WTC11 (cell line): ENCODE measurements at regions not wholly inside any gene's neighbourhood (a gene's known extent, or its start where the extent isn't known, plus 50 kb on each side); places are given as distances from the start of the nearest gene placed in this dataset.

Experiments
- ATAC-seq: fragments of 200-7000 bp; cut with Tn5 transposase; 2 replicates; pipeline ENCODE4 v1.10.0; 2021; ENCODE audit warnings: mild to moderate bottlenecking, moderate library complexity
- CTCF ChIA-PET: fragments of 300-600 bp; sonication (Branson Sonifier 250); formaldehyde crosslinking; loops from one replicate; lab custom pipeline; 2021; ENCODE audit warnings: antibody characterized with exemption; lab: Charles Lee
- POLR2A ChIA-PET: fragments of 350-600 bp; sonication (Branson Sonifier 250); formaldehyde crosslinking; loops from one replicate; lab custom pipeline; 2021; ENCODE audit warnings: antibody characterized with exemption; lab: Charles Lee
- DNase-seq: peaks from one replicate; pipeline ENCODE4 v3.0.0; 2021; ENCODE audit warnings: low spot score
- H3K27ac Mint-ChIP-seq: 2 replicates; pipeline ENCODE4 v1.8.0; 2021; ENCODE audit warnings: mixed read lengths
- H3K27me3 Mint-ChIP-seq: 2 replicates; pipeline ENCODE4 v1.8.0; 2021; ENCODE audit warnings: low read depth, mild to moderate bottlenecking, moderate library complexity, mixed read lengths
- H3K36me3 Mint-ChIP-seq: 2 replicates; pipeline ENCODE4 v1.8.0; 2021; ENCODE audit warnings: mixed read lengths
- H3K4me1 Mint-ChIP-seq: 2 replicates; pipeline ENCODE4 v1.8.0; 2022; ENCODE audit warnings: mixed read lengths
- H3K4me3 Mint-ChIP-seq: 2 replicates; pipeline ENCODE4 v1.8.0; 2021; ENCODE audit warnings: mild to moderate bottlenecking, moderate library complexity, mixed read lengths
- H3K9me3 Mint-ChIP-seq: 2 replicates; pipeline ENCODE4 v1.8.0; 2021; ENCODE audit warnings: mixed read lengths
- ARID4B ChIP-seq: sonication (generic); formaldehyde crosslinking; IDR thresholded peaks from 2 replicates; pipeline ENCODE4 v1.8.0; 2023; ENCODE audit warnings: missing genetic modification reagents, mild to moderate bottlenecking, borderline replicate concordance
- ATF2 ChIP-seq: sonication (generic); formaldehyde crosslinking; IDR thresholded peaks from 2 replicates; pipeline ENCODE4 v1.8.1; 2022; ENCODE audit warnings: low read depth, missing genetic modification reagents, borderline replicate concordance
- CREM ChIP-seq: sonication (generic); formaldehyde crosslinking; IDR thresholded peaks from 2 replicates; pipeline ENCODE4 v1.8.1; 2022; ENCODE audit warnings: mild to moderate bottlenecking, missing genetic modification reagents, moderate library complexity
- EMX1 ChIP-seq: fragments of 250-450 bp; sonication (Bioruptor Pico); IDR thresholded peaks from 2 replicates; pipeline ENCODE4 v1.8.0; 2021; ENCODE audit warnings: mild to moderate bottlenecking
- ETV6 ChIP-seq: sonication (generic); formaldehyde crosslinking; IDR thresholded peaks from 2 replicates; pipeline ENCODE4 v1.8.1; 2022; ENCODE audit warnings: mild to moderate bottlenecking, missing genetic modification reagents
- GTF2I ChIP-seq: fragments of 250-450 bp; sonication (Bioruptor Pico); conservative IDR thresholded peaks from 2 replicates; pipeline ENCODE4 v1.4.0; 2021; ENCODE audit warnings: mild to moderate bottlenecking
- HMGA2 ChIP-seq: fragments of 250-450 bp; sonication (Bioruptor Pico); IDR thresholded peaks from 2 replicates; pipeline ENCODE4 v1.4.0; 2021; ENCODE audit warnings: mild to moderate bottlenecking, moderate library complexity
- MLX ChIP-seq: sonication (generic); formaldehyde crosslinking; IDR thresholded peaks from 2 replicates; pipeline ENCODE4 v1.8.1; 2023; ENCODE audit warnings: mild to moderate bottlenecking, missing genetic modification reagents, moderate library complexity
- NFE2L1 ChIP-seq: sonication (generic); formaldehyde crosslinking; IDR thresholded peaks from 2 replicates; pipeline ENCODE4 v1.8.1; 2023; ENCODE audit warnings: missing genetic modification reagents
- NR2C2 ChIP-seq: sonication (generic); formaldehyde crosslinking; IDR thresholded peaks from 2 replicates; pipeline ENCODE4 v1.8.0; 2022; ENCODE audit warnings: mild to moderate bottlenecking, missing genetic modification reagents
- SMAD4 ChIP-seq: sonication (generic); formaldehyde crosslinking; IDR thresholded peaks from 2 replicates; pipeline ENCODE4 v1.8.0; 2022; ENCODE audit warnings: mild to moderate bottlenecking, missing genetic modification reagents
- SP1 ChIP-seq: sonication (generic); formaldehyde crosslinking; conservative IDR thresholded peaks from 2 replicates; pipeline ENCODE4 v1.8.1; 2022; ENCODE audit warnings: missing genetic modification reagents
- TCF7 ChIP-seq: sonication (generic); formaldehyde crosslinking; IDR thresholded peaks from 2 replicates; pipeline ENCODE4 v1.8.0; 2022; ENCODE audit warnings: mild to moderate bottlenecking, low read depth, missing genetic modification reagents, moderate library complexity
- USF1 ChIP-seq: sonication (generic); formaldehyde crosslinking; IDR thresholded peaks from 2 replicates; pipeline ENCODE4 v1.8.0; 2022; ENCODE audit warnings: mild to moderate bottlenecking, missing genetic modification reagents
- ZBTB21 ChIP-seq: sonication (generic); formaldehyde crosslinking; IDR thresholded peaks from 2 replicates; pipeline ENCODE4 v1.8.1; 2023; ENCODE audit warnings: mild to moderate bottlenecking, missing genetic modification reagents, borderline replicate concordance
- ZNF219 ChIP-seq: sonication (generic); formaldehyde crosslinking; IDR thresholded peaks from 2 replicates; pipeline ENCODE4 v1.8.0; 2023; ENCODE audit warnings: missing genetic modification reagents, mild to moderate bottlenecking, borderline replicate concordance
- ZNF416 ChIP-seq: fragments of 250-450 bp; sonication (Bioruptor Pico); IDR thresholded peaks from 2 replicates; pipeline ENCODE4 v1.9.0; 2021; ENCODE audit warnings: mild to moderate bottlenecking, inconsistent platforms
- ZNF423 ChIP-seq: fragments of 250-450 bp; sonication (Bioruptor Pico); IDR thresholded peaks from 2 replicates; pipeline ENCODE4 v2.1.2; 2022; ENCODE audit warnings: mild to moderate bottlenecking, moderate library complexity
- ZSCAN18 ChIP-seq: fragments of 250-450 bp; sonication (Bioruptor Pico); IDR thresholded peaks from 2 replicates; pipeline ENCODE4 v2.1.2; 2022; ENCODE audit warnings: mild to moderate bottlenecking, moderate library complexity

- TF ChIP-seq MLX (no peak), ETV6 (CRISPR knock-in tag) (no peak), ZBTB21 (CRISPR knock-in tag) (no peak), SMAD4 (CRISPR knock-in tag) (no peak), NFE2L1 (no peak), NR2C2 (CRISPR knock-in tag) (no peak), ZNF423 (CRISPR knock-in tag) (no peak), CREM (CRISPR knock-in tag) (no peak), EMX1 (no peak), ZNF219 (CRISPR knock-in tag) (no peak), ZNF416 (no peak)
These were observed 184.6 kb upstream of the KIT start (continued) for GRCh38 chr4:54473077-54473545.

- no peaks in the 10 kb centered on the region for H3K4me1 Mint-ChIP-seq
- CTCF ChIA-PET, result no interaction called here
- DNase-seq, result no peak
- H3K27me3 Mint-ChIP-seq, result no peaks in the 10 kb centered on the region
- ATAC-seq, result no peak
- no peak for TF ChIP-seq EMX1
- POLR2A ChIA-PET, result no interaction called here
- peaks cover 20% of the 10 kb centered on the region for H3K9me3 Mint-ChIP-seq
- no peak overlapping the region for H3K27ac Mint-ChIP-seq
- H3K36me3 Mint-ChIP-seq, result peaks cover 4% of the 10 kb centered on the region; the same call in 1 of the 2 replicates
- no peak overlapping the region for H3K4me3 Mint-ChIP-seq
These were observed 184.0 kb upstream of the KIT start for GRCh38 chr4:54473798-54474197.

GRCh38 chr4:54475546-54475945 is 182.2 kb upstream of the KIT start:
- peaks cover 27% of the 10 kb centered on the region for H3K9me3 Mint-ChIP-seq
- no peaks in the 10 kb centered on the region for H3K27me3 Mint-ChIP-seq
- POLR2A ChIA-PET, result no interaction called here
- ATAC-seq (no peak), DNase-seq (no peak)
- H3K4me1 Mint-ChIP-seq, result no peaks in the 10 kb centered on the region
- H3K27ac Mint-ChIP-seq, result no peak overlapping the region
- TF ChIP-seq ZSCAN18 (no peak), CREM (CRISPR knock-in tag) (no peak), USF1 (CRISPR knock-in tag) (no peak), HMGA2 (CRISPR knock-in tag) (no peak)
- CTCF ChIA-PET, result no interaction called here
- H3K4me3 Mint-ChIP-seq, result no peak overlapping the region
- peaks cover 4% of the 10 kb centered on the region; the same call in 1 of the 2 replicates for H3K36me3 Mint-ChIP-seq

- CTCF ChIA-PET, result no interaction called here
- ATAC-seq (no peak), DNase-seq (no peak)
- Mint-ChIP-seq H3K9me3 (peaks cover 32% of the 10 kb centered on the region), H3K27ac (no peak overlapping the region), H3K27me3 (no peaks in the 10 kb centered on the region), H3K4me1 (no peaks in the 10 kb centered on the region), H3K4me3 (no peak overlapping the region), H3K36me3 (peaks cover 4% of the 10 kb centered on the region; the same call in 1 of the 2 replicates)
- POLR2A ChIA-PET, result no interaction called here
- TF ChIP-seq SP1 (no peak), TCF7 (no peak), EMX1 (no peak), ATF2 (CRISPR knock-in tag) (no peak), GTF2I (no peak), SMAD4 (CRISPR knock-in tag) (no peak), MLX (no peak), ZNF219 (CRISPR knock-in tag) (no peak), ARID4B (CRISPR knock-in tag) (no peak)
These were observed 175.1 kb upstream of the KIT start for GRCh38 chr4:54482529-54483200.
